D721Med (cell line): ENCODE measurements at regions not wholly inside any gene's neighbourhood (a gene's known extent, or its start where the extent isn't known, plus 50 kb on each side); places are given as distances from the start of the nearest gene placed in this dataset.

Source experiments
- DNase-seq: peaks from one replicate; pipeline ENCODE4 v3.0.0; 2011; ENCODE audit warnings: low spot score; ENCODE audit not compliant: insufficient read length
- FAIRE-seq: peaks from 2 replicates; lab custom pipeline; 2011; peaks lifted over from hg19 to GRCh38; lab: Jason Lieb, UNC
- CTCF ChIP-seq: IDR thresholded peaks from 2 replicates; pipeline ENCODE4 v1.5.1; 2012; ENCODE audit warnings: mild to moderate bottlenecking, control low read depth; ENCODE audit not compliant: insufficient read depth; ENCODE audit errors: missing control alignments

- no peak for FAIRE-seq
- DNase-seq, result no peak
- no peak for TF ChIP-seq CTCF
Observed at GRCh38 chr11:11167806-11168205, 185.2 kb downstream of the CSNK2A3 start.

- FAIRE-seq (no peak), DNase-seq (no peak)
- no peak for TF ChIP-seq CTCF
Observed at GRCh38 chr11:11164334-11164690, 188.7 kb downstream of the CSNK2A3 start.

GRCh38 chr11:11163669-11164333, 189.2 kb downstream of the CSNK2A3 start:
- TF ChIP-seq CTCF, result no peak
- FAIRE-seq, result no peak

GRCh38 chr11:11163236-11163635, 189.8 kb downstream of the CSNK2A3 start:
- FAIRE-seq (no peak), DNase-seq (no peak)
- no peak for TF ChIP-seq CTCF

More at GRCh38 chr11:11163669-11164333, 189.2 kb downstream of the CSNK2A3 start:
- no peak for DNase-seq

GRCh38 chr11:11157185-11157584, 195.9 kb downstream of the CSNK2A3 start:
- FAIRE-seq (no peak), DNase-seq (no peak)
- TF ChIP-seq CTCF, result peak; percentile 41

- peak; percentile 48 for TF ChIP-seq CTCF
- DNase-seq (peak; percentile 29), FAIRE-seq (no peak)
Observed at GRCh38 chr11:11155962-11156815, 196.9 kb downstream of the CSNK2A3 start.

GRCh38 chr11:11152877-11153276, 200.2 kb downstream of the CSNK2A3 start:
- no peak for FAIRE-seq
- no peak for TF ChIP-seq CTCF
- DNase-seq, result no peak
